H9 (cell line): ENCODE measurements at regions not wholly inside any gene's neighbourhood (a gene's known extent, or its start where the extent isn't known, plus 50 kb on each side); places are given as distances from the start of the nearest gene placed in this dataset.

ENCODE experiments used
- DNase-seq: peaks from one replicate; pipeline ENCODE4 v3.0.0-alpha.2; 2017
- H2AFZ ChIP-seq: one replicate; pipeline ENCODE4 v1.6.1; 2013; ENCODE audit warnings: mild to moderate bottlenecking, low read length, control low read depth, moderate library complexity
- H2AK5ac ChIP-seq: 2 replicates; pipeline ENCODE4 v1.6.1; 2013; ENCODE audit warnings: low read length, control low read depth, mixed read lengths; ENCODE audit not compliant: insufficient read length
- H2BK120ac ChIP-seq: one replicate; pipeline ENCODE4 v1.6.1; 2013; ENCODE audit warnings: low read depth, mild to moderate bottlenecking, low read length, control low read depth, inconsistent platforms; ENCODE audit not compliant: poor library complexity, severe bottlenecking
- H2BK12ac ChIP-seq: 2 replicates; pipeline ENCODE4 v1.6.1; 2013; ENCODE audit warnings: low read length, control low read depth, mixed read lengths, low read depth; ENCODE audit not compliant: insufficient read length
- H2BK15ac ChIP-seq: 2 replicates; pipeline ENCODE4 v1.6.1; 2013; ENCODE audit warnings: low read depth, low read length, control low read depth
- H2BK20ac ChIP-seq: one replicate; pipeline ENCODE4 v1.6.1; 2013; ENCODE audit warnings: low read depth, mild to moderate bottlenecking, low read length, control low read depth, inconsistent platforms; ENCODE audit not compliant: poor library complexity, severe bottlenecking
- H2BK5ac ChIP-seq: 2 replicates; pipeline ENCODE4 v1.6.1; 2013; ENCODE audit warnings: low read length, control low read depth, mixed read lengths; ENCODE audit not compliant: insufficient read length
- H3K14ac ChIP-seq: 2 replicates; pipeline ENCODE4 v1.6.1; 2013; ENCODE audit warnings: low read length, control low read depth; ENCODE audit not compliant: insufficient read depth
- H3K18ac ChIP-seq: 2 replicates; pipeline ENCODE4 v1.6.1; 2013; ENCODE audit warnings: low read depth, mild to moderate bottlenecking, mixed read lengths, low read length, control low read depth; ENCODE audit not compliant: insufficient read length
- H3K23ac ChIP-seq: 2 replicates; pipeline ENCODE4 v1.6.1; 2013; ENCODE audit warnings: low read length, control low read depth, mixed read lengths, low read depth; ENCODE audit not compliant: insufficient read length
- H3K23me2 ChIP-seq: 2 replicates; pipeline ENCODE4 v1.6.1; 2013; ENCODE audit warnings: low read depth, mild to moderate bottlenecking, mixed read lengths, low read length, control low read depth; ENCODE audit not compliant: insufficient read length, poor library complexity, severe bottlenecking
- H3K27ac ChIP-seq: 2 replicates; pipeline ENCODE4 v1.5.1; 2013; ENCODE audit warnings: low read length, control low read depth, mixed read lengths, low read depth; ENCODE audit not compliant: insufficient read length
- H3K27me3 ChIP-seq: 2 replicates; pipeline ENCODE4 v1.6.1; 2013; ENCODE audit warnings: low read length, control low read depth, inconsistent platforms; ENCODE audit not compliant: insufficient read depth
- H3K4ac ChIP-seq: 2 replicates; pipeline ENCODE4 v1.6.1; 2013; ENCODE audit warnings: low read depth, mild to moderate bottlenecking, control low read depth, inconsistent platforms, low read length, moderate library complexity
- H3K4me1 ChIP-seq: 2 replicates; pipeline ENCODE4 v1.6.1; 2013; ENCODE audit warnings: low read length, control low read depth, inconsistent platforms; ENCODE audit not compliant: insufficient read depth
- H3K4me2 ChIP-seq: 2 replicates; pipeline ENCODE4 v1.6.1; 2013; ENCODE audit warnings: low read length, control low read depth, mixed read lengths; ENCODE audit not compliant: insufficient read length, insufficient read depth
- H3K56ac ChIP-seq: 2 replicates; pipeline ENCODE4 v1.6.1; 2013; ENCODE audit warnings: low read depth, mild to moderate bottlenecking, mixed read lengths, low read length, control low read depth; ENCODE audit not compliant: insufficient read length
- H3K79me1 ChIP-seq: 2 replicates; pipeline ENCODE4 v1.6.1; 2013; ENCODE audit warnings: low read depth, mild to moderate bottlenecking, moderate library complexity, low read length, control low read depth, inconsistent platforms; ENCODE audit not compliant: insufficient read depth, poor library complexity, severe bottlenecking
- H3K79me2 ChIP-seq: 2 replicates; pipeline ENCODE4 v1.6.1; 2013; ENCODE audit warnings: low read length, control low read depth, inconsistent platforms; ENCODE audit not compliant: insufficient read depth
- H3K9ac ChIP-seq: 2 replicates; pipeline ENCODE4 v1.6.1; 2013; ENCODE audit warnings: low read length, control low read depth, mixed read lengths; ENCODE audit not compliant: insufficient read length; ENCODE audit errors: extremely low read depth
- H3K9me3 ChIP-seq: one replicate; pipeline ENCODE4 v1.6.1; 2013; ENCODE audit warnings: low read depth, low read length, inconsistent platforms; ENCODE audit not compliant: control insufficient read depth
- H3T11ph ChIP-seq: one replicate; pipeline ENCODE4 v1.6.1; 2013; ENCODE audit warnings: mild to moderate bottlenecking, low read length, control low read depth, inconsistent platforms
- H4K20me1 ChIP-seq: one replicate; pipeline ENCODE4 v1.6.1; 2013; ENCODE audit not compliant: control insufficient read depth, insufficient read length, insufficient read depth
- H4K5ac ChIP-seq: 2 replicates; pipeline ENCODE4 v1.6.1; 2013; ENCODE audit warnings: low read depth, mild to moderate bottlenecking, mixed read lengths, low read length, control low read depth; ENCODE audit not compliant: insufficient read length
- H4K8ac ChIP-seq: replicated peaks from 2 replicates; pipeline ENCODE4 v1.6.1; 2013; ENCODE audit warnings: low read length, control low read depth, mixed read lengths, low read depth; ENCODE audit not compliant: insufficient read length
- H4K91ac ChIP-seq: 2 replicates; pipeline ENCODE4 v1.6.1; 2013; ENCODE audit warnings: low read depth, mild to moderate bottlenecking, moderate library complexity, mixed read lengths, low read length, control low read depth; ENCODE audit not compliant: insufficient read length
- H3K27ac Mint-ChIP-seq, 3 experiments: 2 replicates in 2 of 3; 3 replicates in 1 of 3; pipeline ENCODE4 v1.8.0; 2020 to 2021; ENCODE audit warnings: mixed read lengths in 3 of 3, mild to moderate bottlenecking in 1 of 3, moderate library complexity in 1 of 3
- H3K27me3 Mint-ChIP-seq: 2 replicates; pipeline ENCODE4 v1.8.0; 2021; ENCODE audit warnings: low read depth, mild to moderate bottlenecking, moderate library complexity, mixed read lengths
- H3K36me3 Mint-ChIP-seq, 3 experiments: 2 replicates in 2 of 3; 3 replicates in 1 of 3; pipeline ENCODE4 v1.8.0; 2020 to 2021; ENCODE audit warnings: low read depth in 3 of 3, mixed read lengths in 3 of 3; ENCODE audit not compliant: insufficient read depth in 1 of 3
- H3K4me1 Mint-ChIP-seq, 2 experiments: 2 replicates each; pipeline ENCODE4 v1.8.0; 2020; ENCODE audit warnings: mixed read lengths in 2 of 2
- H3K4me3 Mint-ChIP-seq, 2 experiments: 2 replicates in 1 of 2; 3 replicates in 1 of 2; pipeline ENCODE4 v1.8.0; 2020 to 2021; ENCODE audit warnings: mild to moderate bottlenecking in 2 of 2, mixed read lengths in 2 of 2, moderate library complexity in 1 of 2
- H3K9me3 Mint-ChIP-seq, 2 experiments: 2 replicates in 1 of 2; 3 replicates in 1 of 2; pipeline ENCODE4 v1.8.0; 2020; ENCODE audit warnings: mild to moderate bottlenecking in 2 of 2, mixed read lengths in 2 of 2, moderate library complexity in 1 of 2
- CTCF ChIP-seq: fragments of 200-600 bp; sonication (generic); conservative IDR thresholded peaks from 3 replicates; pipeline ENCODE4 v1.8.0; 2021; ENCODE audit warnings: antibody characterized with exemption, mild to moderate bottlenecking
- WGBS: extraction: QIAGEN DNeasy Blood & Tissue Kit; methylation state at CpG from one replicate; pipeline ENCODE4 v1.1.7; 2013; ENCODE audit warnings: missing lambda C conversion rate, low lambda C conversion rate, mixed read lengths; ENCODE audit not compliant: insufficient read length; ENCODE audit errors: extremely low coverage; 5-methylcytosine and 5-hydroxymethylcytosine counted together

GRCh38 chr17:6232732-6233101 lies 162.5 kb downstream of the WSCD1 start:
- H3K23ac ChIP-seq: no peak overlapping the region
- H2BK20ac ChIP-seq: no peak overlapping the region
- H3K9me3 Mint-ChIP-seq: no peaks in the 10 kb centered on the region
- WGBS: no CpG with 5 or more reads among the region's 12 CpGs
- H4K8ac ChIP-seq: no peak overlapping the region
- no peaks in the 10 kb centered on the region for H3K79me1 ChIP-seq
- H4K91ac ChIP-seq: no peak overlapping the region
- no peak overlapping the region for H3K4me3 Mint-ChIP-seq
- no peak overlapping the region for H3K56ac ChIP-seq
- no peaks in the 10 kb centered on the region for H3K79me2 ChIP-seq
- TF ChIP-seq CTCF: no peak
- no peak overlapping the region for H3T11ph ChIP-seq
- no peak overlapping the region for H3K27ac ChIP-seq
- no peak overlapping the region for H2BK12ac ChIP-seq
- peaks cover 2% of the 10 kb centered on the region; the same call in 1 of the 2 replicates for H3K27me3 Mint-ChIP-seq
- peak; percentile 36 for DNase-seq
- no peak overlapping the region for H3K9ac ChIP-seq
- no peak overlapping the region for H2BK15ac ChIP-seq
- no peaks in the 10 kb centered on the region for H3K27me3 ChIP-seq
- H2AK5ac ChIP-seq: no peak overlapping the region
- no peak overlapping the region for H3K4me2 ChIP-seq
- H3K9me3 ChIP-seq: no peaks in the 10 kb centered on the region
- no peak overlapping the region for H2BK5ac ChIP-seq
- no peak overlapping the region for H3K14ac ChIP-seq
- no peak overlapping the region for H2BK120ac ChIP-seq
- H4K20me1 ChIP-seq: no peaks in the 10 kb centered on the region
- peaks cover 7% of the 10 kb centered on the region for H3K4me1 ChIP-seq
- H4K5ac ChIP-seq: no peak overlapping the region
- no peak overlapping the region for H3K18ac ChIP-seq
- no peak overlapping the region for H3K4ac ChIP-seq
- H3K4me1 Mint-ChIP-seq: peaks cover 16 to 19% of the 10 kb centered on the region in 2 experiments
- H3K23me2 ChIP-seq: no peaks in the 10 kb centered on the region
- H2AFZ ChIP-seq: no peak overlapping the region
- H3K27ac Mint-ChIP-seq: no peak overlapping the region
- H3K36me3 Mint-ChIP-seq: no peaks in the 10 kb centered on the region
